ENCODE measurements at regions not wholly inside any gene's neighbourhood (a gene's known extent, or its start where the extent isn't known, plus 50 kb on each side); places are given as distances from the start of the nearest gene placed in this dataset.
A peak's percentile ranks its signal among the peaks of the same experiment; 100 is the strongest.

GRCh38 chr17:17401271-17401781 is 75.5 kb upstream of the MED9 start:
- peaks cover 0 to 14% (median 0%) of the 10 kb centered on the region in 4 donors for H3K27me3 ChIP-seq
- H3K27ac ChIP-seq: no peak overlapping the region
- H3K9me3 ChIP-seq: no peaks in the 10 kb centered on the region
- no peaks in the 10 kb centered on the region for H3K36me3 ChIP-seq
- 55 to 59% methylated on average over 11 of the region's 12 CpGs for WGBS, 2 donors
- H3K4me3 ChIP-seq: no peak overlapping the region
- peaks cover 0 to 16% (median 0%) of the 10 kb centered on the region in 3 donors for H3K4me1 ChIP-seq
- TF ChIP-seq CTCF (IDR thresholded peaks at IDR 0.05): peak in 1 of 6 experiments; percentile 29
- no peak for TF ChIP-seq POLR2A (IDR thresholded peaks at IDR 0.05)
- no peak for DNase-seq
- intact Hi-C loops (cut with DNase I): no loop called here

GRCh38 chr17:17402558-17402957 is 74.2 kb upstream of the MED9 start:
- Histone ChIP-seq H3K9me3 (no peaks in the 10 kb centered on the region), H3K36me3 (no peaks in the 10 kb centered on the region), H3K4me3 (no peak overlapping the region), H3K27me3 (peaks cover 0 to 14% (median 0%) of the 10 kb centered on the region in 4 donors), H3K4me1 (peaks cover 0 to 16% (median 0%) of the 10 kb centered on the region in 3 donors), H3K27ac (no peak overlapping the region)
- intact Hi-C loops (cut with DNase I): no loop called here
- TF ChIP-seq POLR2A (IDR thresholded peaks at IDR 0.05): no peak
- TF ChIP-seq CTCF (IDR thresholded peaks at IDR 0.05): no peak
- DNase-seq: no peak
- 81 to 82% methylated on average over 6 of the region's 6 CpGs for WGBS, 2 donors

GRCh38 chr17:17403065-17403464 is 73.7 kb upstream of the MED9 start:
- Histone ChIP-seq H3K4me1 (peaks cover 0 to 16% (median 0%) of the 10 kb centered on the region in 3 donors), H3K36me3 (no peaks in the 10 kb centered on the region), H3K27me3 (peaks cover 0 to 14% (median 0%) of the 10 kb centered on the region in 4 donors), H3K27ac (no peak overlapping the region), H3K4me3 (no peak overlapping the region), H3K9me3 (no peaks in the 10 kb centered on the region)
- intact Hi-C loops (cut with DNase I): no loop called here
- WGBS, 2 donors: 65 to 77% methylated on average over 4 to 6 of the region's 6 CpGs
- no peak for TF ChIP-seq CTCF (IDR thresholded peaks at IDR 0.05)
- TF ChIP-seq POLR2A (IDR thresholded peaks at IDR 0.05): no peak
- DNase-seq: no peak

- Histone ChIP-seq H3K27ac (peak overlapping the region in 2 of 4 donors; percentile 10 to 21), H3K4me3 (no peak overlapping the region), H3K4me1 (peaks cover 0 to 13% (median 0%) of the 10 kb centered on the region in 3 donors), H3K36me3 (no peaks in the 10 kb centered on the region), H3K27me3 (peaks cover 0 to 14% (median 0%) of the 10 kb centered on the region in 4 donors), H3K9me3 (no peaks in the 10 kb centered on the region)
- 56 to 69% methylated on average over 9 to 11 of the region's 17 CpGs for WGBS, 2 donors
- no peak for DNase-seq
- no peak for TF ChIP-seq POLR2A (IDR thresholded peaks at IDR 0.05)
- TF ChIP-seq CTCF (IDR thresholded peaks at IDR 0.05): no peak
- intact Hi-C loops (cut with DNase I): no loop called here
Measured at GRCh38 chr17:17403899-17404576, 72.8 kb upstream of the MED9 start.

- Histone ChIP-seq H3K4me1 (peaks cover 0 to 9% (median 0%) of the 10 kb centered on the region in 3 donors), H3K27me3 (peaks cover 0 to 23% (median 0%) of the 10 kb centered on the region in 4 donors), H3K36me3 (no peaks in the 10 kb centered on the region), H3K27ac (no peak overlapping the region), H3K4me3 (no peak overlapping the region), H3K9me3 (no peaks in the 10 kb centered on the region)
- TF ChIP-seq POLR2A (IDR thresholded peaks at IDR 0.05) (no peak), CTCF (IDR thresholded peaks at IDR 0.05) (no peak)
- 81 to 92% methylated on average over 2 of the region's 2 CpGs for WGBS, 2 donors
- intact Hi-C loops (cut with DNase I): no loop called here
- DNase-seq: no peak
Measured at GRCh38 chr17:17405673-17406072, 71.1 kb upstream of the MED9 start.
